HEK293 (cell line): ENCODE measurements at regions not wholly inside any gene's neighbourhood (a gene's known extent, or its start where the extent isn't known, plus 50 kb on each side); places are given as distances from the start of the nearest gene placed in this dataset.

ENCODE experiments used
- CTCF ChIA-PET: fragments of 350-600 bp; formaldehyde crosslinking; extraction: SDS; loops from one replicate; lab custom pipeline; 2021; ENCODE audit warnings: antibody characterized with exemption; lab: Yijun Ruan, JAX
- POLR2A ChIA-PET: fragments of 300-600 bp; formaldehyde crosslinking; extraction: SDS; loops from one replicate; lab custom pipeline; 2020; ENCODE audit warnings: antibody characterized with exemption, inconsistent platforms; lab: Yijun Ruan, JAX
- H3K27ac ChIP-seq: fragments of 200-500 bp; sonication (Bioruptor generic); 2 replicates; pipeline ENCODE4 v1.5.1; 2014; ENCODE audit warnings: low read depth, low read length, control low read depth, inconsistent platforms; ENCODE audit errors: extremely low read depth
- H3K36me3 ChIP-seq, 2 experiments: fragments of 200-500 bp in 1 of 2; sonication (Bioruptor generic) in 1 of 2; 1 replicate in 1 of 2; 2 replicates in 1 of 2; pipeline ENCODE4 v1.5.1; 2014 to 2017; ENCODE audit warnings: inconsistent platforms in 2 of 2, low read length in 2 of 2; ENCODE audit not compliant: control insufficient read depth in 2 of 2, insufficient read depth in 1 of 2
- H3K4me1 ChIP-seq: fragments of 200-500 bp; sonication (Bioruptor generic); 2 replicates; pipeline ENCODE4 v1.5.1; 2014; ENCODE audit warnings: mild to moderate bottlenecking, low read length, inconsistent platforms; ENCODE audit not compliant: control insufficient read depth, insufficient read depth
- H3K4me3 ChIP-seq: 2 replicates; pipeline ENCODE4 v1.5.1; 2011; ENCODE audit warnings: low read depth, mild to moderate bottlenecking, control low read depth, low read length, moderate library complexity
- H3K9me3 ChIP-seq: fragments of 200-500 bp; sonication (Bioruptor generic); 2 replicates; pipeline ENCODE4 v1.5.1; 2014; ENCODE audit warnings: low read depth, low read length, inconsistent platforms; ENCODE audit not compliant: control insufficient read depth, insufficient read depth
- GLI2 ChIP-seq: fragments of 450-650 bp; formaldehyde crosslinking; IDR thresholded peaks from 2 replicates; pipeline ENCODE4; 2017; ENCODE audit warnings: missing biosample characterization, missing genetic modification characterization, low read depth, borderline replicate concordance
- KLF1 ChIP-seq: fragments of 450-650 bp; formaldehyde crosslinking; IDR thresholded peaks from 2 replicates; pipeline ENCODE4 v1.5.1; 2016; ENCODE audit warnings: missing biosample characterization, missing genetic modification characterization
- OVOL3 ChIP-seq: fragments of 450-650 bp; formaldehyde crosslinking; IDR thresholded peaks from 2 replicates; pipeline ENCODE4 v1.5.1; 2016; ENCODE audit warnings: missing biosample characterization, missing genetic modification characterization
- REST ChIP-seq: fragments of 450-650 bp; formaldehyde crosslinking; IDR thresholded peaks from 2 replicates; pipeline ENCODE4 v1.5.1; 2016; ENCODE audit warnings: missing biosample characterization, missing genetic modification characterization
- SCRT1 ChIP-seq: fragments of 450-650 bp; formaldehyde crosslinking; IDR thresholded peaks from 2 replicates; pipeline ENCODE4 v1.5.1; 2016; ENCODE audit warnings: missing biosample characterization, missing genetic modification characterization, borderline replicate concordance
- TCF7L2 ChIP-seq: IDR thresholded peaks from 2 replicates; pipeline ENCODE4 v1.6.1; 2011; ENCODE audit warnings: low read depth, mild to moderate bottlenecking, inconsistent platforms, low read length, moderate library complexity, borderline replicate concordance
- TRIM28 ChIP-seq: IDR thresholded peaks from 2 replicates; pipeline ENCODE4 v1.6.1; 2011; ENCODE audit warnings: low read length, control low read depth, borderline replicate concordance
- WT1 ChIP-seq: fragments of 450-650 bp; formaldehyde crosslinking; IDR thresholded peaks from 2 replicates; pipeline ENCODE4 v1.5.1; 2016; ENCODE audit warnings: missing biosample characterization, missing genetic modification characterization
- ZBTB1 ChIP-seq: fragments of 450-650 bp; formaldehyde crosslinking; IDR thresholded peaks from 2 replicates; pipeline ENCODE4 v1.5.1; 2016; ENCODE audit warnings: missing biosample characterization, missing genetic modification characterization
- ZNF155 ChIP-seq: fragments of 450-650 bp; formaldehyde crosslinking; IDR thresholded peaks from 2 replicates; pipeline ENCODE4 v1.5.1; 2016; ENCODE audit warnings: missing biosample characterization, missing genetic modification characterization
- ZNF24 ChIP-seq: fragments of 450-650 bp; formaldehyde crosslinking; IDR thresholded peaks from 2 replicates; pipeline ENCODE4 v1.5.1; 2016; ENCODE audit warnings: missing biosample characterization, missing genetic modification characterization
- ZNF366 ChIP-seq: fragments of 450-650 bp; formaldehyde crosslinking; conservative IDR thresholded peaks from 2 replicates; pipeline ENCODE4 v1.5.1; 2016; ENCODE audit warnings: missing biosample characterization, missing genetic modification characterization
- ZNF514 ChIP-seq: fragments of 450-650 bp; formaldehyde crosslinking; IDR thresholded peaks from 2 replicates; pipeline ENCODE4 v1.5.1; 2016; ENCODE audit warnings: missing biosample characterization, missing genetic modification characterization
- ZNF560 ChIP-seq: fragments of 450-650 bp; formaldehyde crosslinking; IDR thresholded peaks from 2 replicates; pipeline ENCODE4 v1.5.1; 2017; ENCODE audit warnings: missing biosample characterization, missing genetic modification characterization, borderline replicate concordance
- ZNF629 ChIP-seq: fragments of 450-650 bp; formaldehyde crosslinking; IDR thresholded peaks from 2 replicates; pipeline ENCODE4 v1.5.1; 2017; ENCODE audit warnings: missing biosample characterization, missing genetic modification characterization
- ZNF707 ChIP-seq: fragments of 450-650 bp; formaldehyde crosslinking; IDR thresholded peaks from 2 replicates; pipeline ENCODE4 v1.5.1; 2016; ENCODE audit warnings: missing biosample characterization, missing genetic modification characterization
- TF ChIP-seq, protein P1 (sequence below): fragments of 450-650 bp; formaldehyde crosslinking; IDR thresholded peaks from 2 replicates; pipeline ENCODE4 v1.5.1; 2017; ENCODE audit warnings: missing biosample characterization, missing genetic modification characterization

GRCh38 chr6:145442110-145442509, 293.2 kb downstream of the EPM2A start:
- Histone ChIP-seq H3K4me1 (no peaks in the 10 kb centered on the region), H3K27ac (no peak overlapping the region), H3K4me3 (no peak overlapping the region), H3K36me3 (no peaks in the 10 kb centered on the region), H3K9me3 (no peaks in the 10 kb centered on the region; the same call in 1 of the 2 replicates)
- POLR2A ChIA-PET, result interaction anchor here (0.6 kb wide), 1 partner anchor 202 kb away, joined by 3 read pairs; no protein-coding TSS in a partner anchor
- TF ChIP-seq ZNF24 (no peak), KLF1 (tag by site-specific recombination) (no peak), ZNF560 (tag by site-specific recombination) (no peak), ZNF707 (tag by site-specific recombination) (peak; percentile 83), ZNF366 (no peak), ZNF629 (tag by site-specific recombination) (no peak)
- CTCF ChIA-PET, result interaction anchor here (0.8 kb wide), 1 partner anchor 10 kb away, joined by 9 read pairs; no protein-coding TSS in a partner anchor

GRCh38 chr6:145445674-145446073, 289.6 kb downstream of the EPM2A start:
- Histone ChIP-seq H3K4me1 (no peaks in the 10 kb centered on the region), H3K9me3 (no peaks in the 10 kb centered on the region; the same call in 1 of the 2 replicates), H3K27ac (no peak overlapping the region), H3K4me3 (no peak overlapping the region), H3K36me3 (no peaks in the 10 kb centered on the region)
- CTCF ChIA-PET, result interaction anchor here (1.2 kb wide), 1 partner anchor 188 kb away, joined by 4 read pairs; no protein-coding TSS in a partner anchor
- TF ChIP-seq ZNF155 (tag by site-specific recombination) (no peak), ZNF514 (tag by site-specific recombination) (no peak)
- POLR2A ChIA-PET, result no interaction called here

- Histone ChIP-seq H3K27ac (no peak overlapping the region), H3K4me3 (no peak overlapping the region), H3K4me1 (no peaks in the 10 kb centered on the region), H3K9me3 (no peaks in the 10 kb centered on the region), H3K36me3 (no peaks in the 10 kb centered on the region)
- ChIA-PET POLR2A (no interaction called here), CTCF (interaction anchor here (0.7 to 0.8 kb wide), 2 partner anchors 231 to 527 kb away, joined by 3 to 8 read pairs; no protein-coding TSS in a partner anchor)
- TF ChIP-seq WT1 (tag by site-specific recombination) (no peak), SCRT1 (no peak), REST (tag by site-specific recombination) (no peak), TRIM28 (no peak), GLI2 (tag by site-specific recombination) (no peak), OVOL3 (tag by site-specific recombination) (no peak), ZBTB1 (tag by site-specific recombination) (no peak), TCF7L2 (no peak)
- TF ChIP-seq, protein P1, sequence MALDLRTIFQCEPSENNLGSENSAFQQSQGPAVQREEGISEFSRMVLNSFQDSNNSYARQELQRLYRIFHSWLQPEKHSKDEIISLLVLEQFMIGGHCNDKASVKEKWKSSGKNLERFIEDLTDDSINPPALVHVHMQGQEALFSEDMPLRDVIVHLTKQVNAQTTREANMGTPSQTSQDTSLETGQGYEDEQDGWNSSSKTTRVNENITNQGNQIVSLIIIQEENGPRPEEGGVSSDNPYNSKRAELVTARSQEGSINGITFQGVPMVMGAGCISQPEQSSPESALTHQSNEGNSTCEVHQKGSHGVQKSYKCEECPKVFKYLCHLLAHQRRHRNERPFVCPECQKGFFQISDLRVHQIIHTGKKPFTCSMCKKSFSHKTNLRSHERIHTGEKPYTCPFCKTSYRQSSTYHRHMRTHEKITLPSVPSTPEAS, result no peak
Observed at GRCh38 chr6:145451029-145451428, 284.3 kb downstream of the EPM2A start.
